ENCODE measurements at regions not wholly inside any gene's neighbourhood (a gene's known extent, or its start where the extent isn't known, plus 50 kb on each side); places are given as distances from the start of the nearest gene placed in this dataset.
"Not testable (repeated sequence)": the region's sequence is repeated elsewhere in the genome, so short reads cannot be mapped to it uniquely, and the experiment has no call there.

DNA sequence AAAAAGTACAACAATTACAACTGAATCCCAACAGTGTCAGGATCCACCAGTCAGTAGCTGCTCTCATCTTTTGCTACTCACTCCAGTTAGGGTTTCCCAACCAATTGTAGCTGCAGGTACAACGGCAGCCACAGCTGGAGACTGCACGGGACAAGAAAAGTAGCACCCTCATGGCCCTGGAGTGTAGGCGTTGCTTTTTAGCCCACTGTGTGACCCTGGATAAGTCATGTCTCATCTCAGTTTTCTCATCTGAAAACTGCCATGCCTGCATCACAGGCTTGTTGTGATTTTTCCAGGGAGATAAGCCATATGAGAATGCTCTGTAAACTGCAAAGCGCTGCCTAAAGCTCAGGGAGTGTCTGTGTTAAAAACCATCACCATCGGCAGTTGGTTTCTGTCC is 535.6 kb upstream of the IL12A start:
- no peak for DNase-seq (ENCODE audit: low read depth in 2 of 2)

DNA sequence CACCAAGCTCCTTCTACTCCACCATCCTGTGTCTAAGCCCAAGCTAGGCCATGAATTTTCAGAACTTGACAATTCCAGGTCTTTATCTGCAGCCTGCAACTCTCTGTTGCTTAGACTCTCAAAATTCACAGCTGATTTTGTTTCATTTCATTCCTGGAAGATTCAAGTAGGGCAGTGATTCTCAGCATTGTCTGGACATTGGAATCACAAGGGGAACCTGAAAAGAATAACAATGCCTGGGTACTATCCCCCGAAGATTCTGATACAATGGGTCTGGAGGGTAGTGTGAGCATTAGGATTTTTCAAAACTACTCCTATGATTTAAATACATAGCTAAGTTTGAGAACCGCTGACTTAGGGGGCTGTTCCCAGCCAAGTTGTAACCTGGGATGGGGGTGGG is 534.7 kb upstream of the IL12A start:
- DNase-seq (ENCODE audit: low read depth in 2 of 2): no peak

DNA sequence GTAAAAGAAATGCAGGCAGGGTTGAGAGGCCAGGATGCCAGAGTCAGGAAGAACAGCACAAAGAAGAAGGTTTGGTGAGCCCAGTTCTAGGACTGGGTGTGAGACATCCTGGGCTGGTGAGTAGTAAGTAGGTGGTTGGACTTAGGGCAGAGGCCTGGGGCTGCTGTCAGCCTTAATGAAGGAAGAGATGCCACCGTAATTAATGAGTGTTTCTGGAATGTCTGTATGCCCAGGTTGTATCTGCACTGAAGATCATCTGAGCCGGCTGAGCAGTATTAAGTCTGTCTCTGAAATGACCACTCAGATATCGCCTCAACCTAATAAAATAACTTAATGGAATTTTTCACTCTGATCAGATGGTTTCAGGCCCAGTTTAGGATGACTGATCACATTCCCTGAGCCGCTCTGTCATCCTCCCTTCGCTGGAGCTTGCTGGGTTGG is 532.9 kb upstream of the IL12A start:
- no peak for DNase-seq (ENCODE audit: low read depth in 2 of 2)

DNA sequence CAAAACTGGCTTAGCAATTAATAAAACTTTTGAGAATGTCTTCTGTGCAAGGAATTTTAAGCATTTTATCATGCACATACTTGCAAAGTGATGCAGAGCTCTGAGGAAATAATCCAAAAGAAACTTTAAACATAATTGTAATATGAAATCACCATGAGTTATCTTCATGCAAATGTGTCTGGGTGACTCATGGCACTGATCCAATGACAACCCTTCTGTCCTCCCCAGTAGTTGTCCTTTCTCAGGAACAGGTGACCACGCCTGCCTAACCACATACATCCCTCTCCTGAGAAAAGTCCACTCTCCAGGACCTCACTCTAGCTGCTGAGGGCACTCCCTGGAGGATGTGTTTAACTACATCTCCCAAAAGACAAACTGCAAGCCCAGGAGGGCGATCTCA is 530.6 kb upstream of the IL12A start:
- DNase-seq (ENCODE audit: low read depth in 2 of 2): no peak

DNA sequence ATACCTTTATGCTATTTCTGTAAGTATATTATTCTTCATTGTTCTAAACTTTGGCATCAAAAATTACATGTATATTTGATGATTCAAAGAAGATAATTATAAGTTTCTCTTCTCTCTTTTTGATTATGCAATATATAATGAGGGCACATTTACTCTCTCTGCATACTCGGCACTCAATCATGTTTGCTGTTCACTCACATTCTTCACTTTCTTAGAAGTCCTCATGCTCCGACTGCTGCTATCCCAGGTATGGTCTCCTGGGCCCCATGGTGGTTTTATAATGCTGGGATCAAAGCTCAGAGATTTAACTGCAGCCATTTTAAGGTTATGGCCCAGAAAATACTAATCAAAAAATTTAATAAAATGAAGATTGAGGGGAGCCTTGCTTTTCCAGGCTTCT is 529.7 kb upstream of the IL12A start:
- DNase-seq (ENCODE audit: low read depth in 2 of 2): no peak

DNA sequence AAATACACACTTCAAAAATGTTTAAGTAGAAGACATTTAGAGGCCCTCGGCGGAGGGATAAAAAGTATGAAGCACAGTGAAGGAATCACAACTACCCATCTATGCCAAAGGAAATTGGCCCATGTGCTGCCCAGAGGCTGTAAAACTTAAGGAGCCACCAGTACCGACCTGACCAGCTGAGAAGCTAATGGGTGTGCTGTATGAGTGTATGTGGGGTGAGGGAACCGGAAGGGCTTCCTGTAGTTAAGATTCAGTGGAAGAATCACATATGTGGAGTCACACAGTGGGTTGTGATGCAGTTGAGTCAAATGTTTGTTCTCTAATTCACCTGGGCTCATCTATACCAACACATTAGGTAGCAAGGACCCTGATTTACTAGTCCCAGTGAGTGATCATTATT is 516.0 kb upstream of the IL12A start:
- DNase-seq (ENCODE audit: low read depth in 2 of 2): no peak

DNA sequence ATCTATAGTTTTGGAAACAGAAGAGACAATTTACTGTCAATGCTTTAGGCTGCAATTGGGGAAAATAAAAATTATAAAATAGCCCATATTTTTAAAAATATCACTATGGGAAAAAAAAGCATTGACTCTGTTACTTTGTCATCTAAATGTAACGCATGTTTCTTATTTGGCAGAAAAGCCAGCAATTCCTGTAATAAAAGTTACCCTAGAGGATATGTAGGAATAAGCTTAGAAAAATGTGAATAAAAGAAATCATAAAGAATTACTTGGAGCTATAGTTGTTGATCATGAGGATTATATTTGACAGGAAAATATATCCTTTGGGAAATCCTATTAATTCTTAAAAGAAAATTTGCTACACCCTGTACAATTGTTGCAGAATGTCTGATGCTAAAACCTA is 515.4 kb upstream of the IL12A start:
- no peak for DNase-seq (ENCODE audit: low read depth in 2 of 2)

DNA sequence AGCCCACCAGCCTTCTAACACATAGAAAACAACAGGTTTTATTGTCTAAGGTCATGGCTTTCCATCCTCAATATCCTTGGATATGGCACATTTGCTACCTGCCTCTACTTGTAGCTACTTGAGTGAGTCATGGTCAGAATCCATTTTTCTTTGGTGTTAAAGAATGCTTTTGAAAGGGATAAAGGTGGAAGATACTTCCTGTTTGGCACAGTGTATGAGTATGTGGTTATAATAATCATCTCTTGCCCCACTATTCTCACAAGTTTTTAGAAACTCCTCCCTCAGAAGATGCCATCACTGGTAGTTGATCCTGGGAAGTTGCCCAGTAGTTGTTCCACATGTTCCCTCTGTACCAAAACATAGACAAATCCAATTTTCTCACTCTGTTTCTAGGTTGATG is 508.6 kb upstream of the IL12A start:
- no peak for DNase-seq (ENCODE audit: low read depth in 2 of 2)

DNA sequence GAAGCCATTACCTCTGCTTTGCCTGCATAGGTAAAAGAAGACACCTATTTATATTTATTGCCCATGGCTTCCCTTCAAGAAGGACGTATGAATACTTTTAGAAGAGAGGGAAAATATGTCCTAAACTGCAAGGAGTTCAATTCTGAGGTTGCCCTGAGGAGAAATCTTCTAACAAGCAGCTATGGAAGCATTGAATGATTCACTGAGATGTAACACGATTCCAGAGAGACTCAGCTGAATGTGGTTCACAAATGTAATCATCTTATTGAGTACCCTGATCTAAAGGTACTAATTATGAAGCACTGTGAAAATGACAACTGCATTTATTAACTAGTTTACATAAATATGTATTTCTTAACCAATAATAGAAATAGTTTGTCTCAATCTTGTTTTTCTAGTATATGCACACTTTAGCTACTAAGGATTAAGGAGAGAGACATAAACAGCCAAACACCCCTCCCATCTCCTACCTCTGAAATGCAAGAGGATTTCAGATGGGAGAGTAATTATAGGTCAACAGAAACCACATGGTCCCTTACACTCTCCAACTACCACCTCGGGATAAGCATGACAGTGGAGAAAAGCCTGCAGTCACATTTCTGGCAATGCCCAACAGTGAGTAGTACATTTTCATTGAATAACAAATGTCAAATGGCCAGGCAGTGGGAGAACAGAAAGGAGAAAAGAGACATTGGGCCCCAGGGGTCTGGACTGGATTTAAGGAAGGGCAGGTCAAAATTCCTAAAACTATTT is 506.2 kb upstream of the IL12A start:
- DNase-seq (ENCODE audit: low read depth in 2 of 2): no peak

DNA sequence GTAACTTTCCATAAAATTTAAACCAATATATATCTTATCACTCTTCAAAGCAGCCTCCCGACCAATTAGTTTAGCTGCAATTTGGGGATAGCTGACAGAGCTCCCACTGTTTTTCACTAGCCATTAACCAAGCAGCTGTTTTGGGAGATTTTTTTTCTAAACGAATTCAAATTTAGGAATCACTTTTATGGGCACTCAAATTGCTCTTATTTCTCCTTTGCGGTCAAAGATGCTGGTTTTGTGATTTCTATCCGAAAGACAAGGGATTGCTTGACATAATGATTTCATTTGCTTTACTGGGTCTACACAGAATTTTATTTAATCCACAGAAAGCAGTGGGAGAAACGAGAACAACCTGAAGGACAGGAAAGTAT is 505.7 kb upstream of the IL12A start:
- DNase-seq (ENCODE audit: low read depth in 2 of 2): no peak

DNA sequence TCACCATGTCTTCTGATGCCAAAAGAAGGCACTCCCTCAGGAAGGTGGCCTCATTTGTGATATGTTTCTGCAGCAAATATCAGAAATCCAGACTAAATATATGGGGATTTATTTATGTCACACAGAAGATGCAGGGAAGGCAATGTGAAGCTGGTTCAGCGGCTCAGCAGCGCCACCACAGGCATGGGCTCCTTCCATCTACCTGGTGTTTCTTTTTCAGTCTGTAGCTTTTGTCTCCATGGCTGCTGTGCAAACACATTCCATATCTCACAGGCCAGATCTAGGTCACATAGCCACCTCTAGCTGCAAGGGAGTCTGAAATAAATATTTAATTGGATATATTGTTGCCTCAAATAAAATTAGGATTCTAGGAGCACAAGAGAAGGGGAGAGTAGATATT is 502.1 kb upstream of the IL12A start:
- DNase-seq (ENCODE audit: low read depth in 2 of 2): no peak

DNA sequence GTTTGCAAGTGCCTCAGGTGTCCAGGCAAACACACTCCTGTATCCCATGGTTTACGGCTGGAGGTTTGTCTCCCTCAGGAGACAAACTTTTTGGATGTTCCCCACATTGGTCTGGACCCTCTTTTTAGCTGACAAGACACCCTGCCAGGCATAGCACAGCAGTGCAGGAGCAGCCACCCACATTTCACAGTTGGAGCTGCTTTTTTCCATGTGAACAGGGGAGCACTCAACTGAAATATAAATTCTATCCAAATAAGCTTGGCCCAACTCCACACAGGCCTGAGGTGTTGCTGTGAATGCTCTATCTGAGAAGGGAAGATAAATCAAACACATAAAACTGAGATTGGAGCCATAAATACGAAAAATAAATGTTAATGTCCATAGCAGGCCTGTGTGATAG is 501.3 kb upstream of the IL12A start:
- DNase-seq (ENCODE audit: low read depth in 2 of 2): no peak

DNA sequence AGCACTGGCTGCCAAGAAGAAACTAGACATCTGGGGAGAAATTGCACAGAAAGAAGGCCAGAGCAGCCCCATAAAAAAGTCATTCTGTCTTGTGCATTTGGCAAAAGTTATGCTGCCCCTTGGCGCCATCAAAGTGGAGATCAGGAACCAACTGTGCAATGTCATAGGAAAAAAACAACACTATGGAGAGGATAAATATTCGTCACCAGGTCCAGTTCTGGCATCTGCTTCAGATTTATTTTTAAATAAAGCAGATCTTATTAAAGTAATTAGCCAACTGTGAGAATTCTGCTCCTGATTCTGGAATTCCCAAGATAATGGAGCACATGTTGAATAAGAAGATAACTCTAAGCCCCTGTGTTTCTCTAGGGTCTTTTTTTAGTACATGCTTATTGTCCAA is 500.0 kb upstream of the IL12A start:
- DNase-seq (ENCODE audit: low read depth in 2 of 2): no peak

DNA sequence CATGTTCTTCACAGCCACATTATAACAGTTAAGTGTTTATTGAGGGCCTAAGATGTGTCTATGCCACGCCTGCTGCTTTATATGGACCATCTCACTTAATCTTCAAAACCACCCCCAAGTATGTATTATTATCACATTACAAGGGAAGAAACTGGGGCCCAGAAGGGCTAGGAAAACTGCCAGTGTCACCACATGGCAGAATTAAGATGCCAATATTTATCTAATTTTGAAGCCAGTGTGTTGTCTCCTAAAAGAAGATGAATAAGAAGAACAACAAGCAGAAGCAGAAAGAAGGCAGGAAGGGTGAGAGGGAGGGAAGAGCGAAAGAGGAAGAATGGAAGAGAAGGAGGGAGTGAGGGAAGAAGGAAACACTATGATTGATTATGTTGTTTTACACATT is 491.3 kb upstream of the IL12A start:
- DNase-seq (ENCODE audit: low read depth in 2 of 2): no peak

DNA sequence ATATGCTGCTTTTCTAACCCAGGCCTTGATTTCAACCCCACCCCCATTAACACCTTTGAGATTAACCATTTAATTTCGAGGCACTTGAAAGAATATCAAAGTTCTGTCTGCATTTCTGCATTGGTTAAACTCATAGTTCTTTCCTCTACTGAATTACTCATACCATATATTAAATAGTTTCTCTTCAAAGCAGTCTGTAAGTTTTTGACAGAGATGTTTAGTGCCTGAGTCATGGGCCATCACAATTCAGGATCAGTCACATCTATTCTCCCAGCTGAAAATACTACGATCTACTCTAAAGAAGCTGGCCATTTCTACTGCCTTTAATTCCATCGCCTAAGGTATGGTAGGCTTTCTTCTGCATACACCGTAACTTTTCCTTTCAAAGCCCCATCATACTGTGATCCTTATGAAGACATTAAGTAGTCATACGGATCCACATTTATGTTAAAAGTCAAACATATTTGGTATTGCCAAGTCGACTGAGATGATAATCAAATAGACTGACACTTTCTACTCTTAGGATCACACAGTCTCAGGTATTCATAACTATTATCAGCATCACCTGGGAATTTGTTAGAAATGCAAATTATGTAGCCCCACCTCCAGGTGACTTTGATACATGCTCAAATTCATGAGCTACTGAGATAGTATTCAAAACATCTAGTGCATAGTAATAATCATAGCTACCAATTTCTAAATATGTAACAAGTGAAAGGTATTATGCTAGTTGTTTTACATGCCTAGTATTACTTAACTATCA is 489.4 kb upstream of the IL12A start:
- no peak for DNase-seq (ENCODE audit: low read depth in 2 of 2)

DNA sequence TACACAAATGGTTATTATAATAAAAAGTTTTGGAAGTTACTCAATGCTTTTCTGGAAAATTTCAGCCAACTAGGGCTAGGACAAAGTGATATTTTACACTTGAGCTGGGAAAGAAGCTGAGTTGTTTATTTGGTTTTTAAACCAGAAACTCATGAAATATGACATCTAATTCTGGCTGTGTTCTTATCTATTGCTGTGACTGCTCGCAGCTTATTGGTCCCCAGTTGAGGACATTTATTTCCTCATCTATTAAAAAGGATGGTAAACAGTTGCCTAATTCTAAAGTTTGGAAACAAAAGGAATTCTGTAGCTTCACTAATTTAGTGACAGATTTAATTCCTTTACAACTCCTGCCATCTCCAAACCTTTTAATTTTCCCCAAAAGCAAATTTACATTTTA is 487.6 kb upstream of the IL12A start:
- DNase-seq (ENCODE audit: low read depth in 2 of 2): no peak

DNA sequence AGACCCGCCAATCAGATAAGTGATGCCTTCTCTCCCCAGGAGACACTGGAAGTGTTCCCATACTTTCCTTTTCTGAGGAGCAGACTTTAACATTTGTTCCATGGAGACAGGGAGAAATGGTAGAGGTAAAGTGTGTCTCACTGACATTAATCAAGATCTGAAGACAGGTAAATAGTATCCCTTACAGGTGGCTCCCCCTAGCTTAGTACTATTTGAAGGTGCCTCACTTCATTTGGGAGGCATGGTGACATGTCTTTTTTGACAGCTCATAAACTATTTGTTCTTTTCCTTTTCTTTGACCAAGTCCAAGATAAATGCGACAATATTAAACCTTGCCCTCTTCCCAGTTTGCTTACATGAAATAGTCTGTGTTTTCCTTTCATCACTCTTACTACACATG is 485.6 kb upstream of the IL12A start:
- no peak for DNase-seq (ENCODE audit: low read depth in 2 of 2)

DNA sequence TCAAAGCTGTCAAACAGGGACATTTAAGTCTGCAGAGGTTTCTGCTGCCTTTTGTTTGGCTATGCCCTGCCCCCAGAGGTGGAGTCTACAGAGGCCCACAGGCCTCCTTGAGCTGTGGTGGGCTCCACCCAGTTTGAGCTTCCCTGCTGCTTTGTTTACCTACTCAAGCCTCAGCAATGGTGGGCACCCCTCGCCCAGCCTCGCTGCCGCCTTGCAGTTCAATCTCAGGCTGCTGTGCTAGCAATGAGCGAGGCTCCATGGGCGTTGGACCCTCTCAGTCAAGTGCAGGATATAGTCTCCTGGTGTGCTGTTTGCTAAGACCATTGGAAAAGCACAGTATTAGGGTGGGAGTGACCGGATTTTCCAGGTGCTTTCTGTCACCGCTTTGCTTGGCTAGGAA is 477.6 kb upstream of the IL12A start:
- DNase-seq (ENCODE audit: low read depth in 2 of 2): not testable (repeated sequence)

DNA sequence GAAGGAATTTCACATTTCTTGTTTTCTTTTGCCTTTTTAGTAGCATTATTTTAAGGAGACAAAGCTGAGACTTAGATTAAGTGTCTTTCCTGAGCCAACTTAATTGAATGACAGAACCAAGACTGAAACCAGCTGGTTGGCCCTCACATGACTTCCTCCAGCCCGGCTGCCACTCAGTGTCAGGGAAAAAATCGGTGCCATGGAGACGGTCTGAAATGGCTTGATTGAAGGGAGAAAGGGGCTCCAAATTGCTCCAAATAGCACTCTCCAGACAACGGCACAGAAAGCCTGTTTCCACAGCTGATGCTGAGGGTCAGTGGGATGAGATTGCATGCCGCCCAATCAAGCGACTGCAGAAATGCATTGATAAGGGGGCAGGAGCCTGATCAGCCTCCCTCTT is 475.2 kb upstream of the IL12A start:
- no peak for DNase-seq (ENCODE audit: low read depth in 2 of 2)

DNA sequence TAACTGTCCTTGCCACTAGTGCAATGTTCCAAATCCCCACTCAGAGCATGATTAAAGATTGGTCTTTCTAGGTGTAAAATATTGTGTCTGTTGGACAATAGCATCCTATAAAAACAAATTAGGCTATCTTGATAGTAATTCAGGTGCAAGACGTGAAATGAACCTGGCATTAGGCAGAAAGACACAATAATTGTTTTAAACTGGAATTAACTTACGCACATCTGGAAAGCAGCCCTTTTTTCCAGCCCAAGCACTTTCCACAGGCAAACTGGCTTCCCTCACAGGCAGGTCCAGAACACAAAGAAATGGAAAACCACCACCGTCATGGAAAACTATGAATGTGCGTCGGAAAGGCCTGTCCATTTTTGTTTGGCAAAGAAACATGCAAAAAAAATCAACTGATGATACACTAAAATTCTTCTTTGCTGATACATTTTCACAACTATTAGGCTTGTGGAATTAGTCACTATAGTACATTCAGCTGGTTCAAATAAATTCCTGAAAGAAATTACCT is 474.7 kb upstream of the IL12A start:
- no peak for DNase-seq (ENCODE audit: low read depth in 2 of 2)

DNA sequence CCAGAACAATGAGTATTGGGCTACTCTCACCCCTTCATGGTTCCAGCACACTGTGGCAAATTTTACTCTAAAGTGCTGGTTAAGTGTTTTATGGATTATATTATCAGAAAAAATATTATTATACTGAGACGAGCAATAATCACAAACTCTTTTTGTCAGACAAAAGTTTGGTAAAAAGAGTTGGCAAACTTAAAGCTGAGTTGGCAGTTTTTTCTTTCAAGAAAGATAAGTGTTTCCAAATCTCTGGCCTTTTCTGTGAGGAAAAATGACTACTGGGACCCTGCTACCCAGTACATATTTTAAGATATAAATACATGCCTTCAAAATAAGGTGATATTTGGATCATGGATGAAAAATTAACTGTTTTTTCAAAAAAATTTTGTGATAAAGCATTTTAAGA is 471.5 kb upstream of the IL12A start:
- no peak for DNase-seq (ENCODE audit: low read depth in 2 of 2)

DNA sequence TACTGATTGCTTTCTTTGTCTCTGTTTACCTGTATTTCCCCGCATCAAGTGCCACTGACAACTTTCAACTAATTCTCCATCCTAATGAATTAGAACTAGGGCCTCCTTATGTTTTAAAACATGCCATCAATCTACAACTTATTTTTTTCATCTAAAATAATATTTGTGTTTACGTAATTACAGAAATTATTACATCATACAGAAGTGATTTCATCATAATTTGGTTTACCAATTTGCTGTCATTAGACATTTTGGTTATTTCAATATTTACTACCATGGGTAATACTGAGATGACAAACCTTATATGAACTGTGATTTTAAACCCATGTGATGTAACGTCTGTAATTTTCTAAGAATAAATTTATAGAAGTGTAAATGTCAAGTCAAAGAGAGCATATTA is 468.0 kb upstream of the IL12A start:
- DNase-seq (ENCODE audit: low read depth in 2 of 2): no peak

DNA sequence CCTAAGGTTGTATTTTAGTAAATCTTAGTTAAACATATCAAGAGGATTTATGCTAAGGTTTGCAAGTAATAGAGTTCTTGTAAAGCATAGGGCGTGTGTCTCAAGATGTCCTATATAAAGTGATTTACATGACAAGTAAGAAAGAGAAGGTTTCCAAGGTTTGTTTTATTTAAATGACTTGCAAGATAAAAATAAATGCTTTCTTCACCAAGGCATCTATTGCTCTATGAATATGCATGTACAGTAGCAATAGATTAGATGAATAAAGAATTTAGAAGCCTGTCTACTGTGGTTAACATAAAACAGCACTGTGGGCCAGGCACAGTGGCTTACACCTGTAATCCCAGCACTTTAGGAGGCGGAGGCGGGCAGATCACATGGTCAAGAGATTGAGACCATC is 466.4 kb upstream of the IL12A start:
- no peak for DNase-seq (ENCODE audit: low read depth in 2 of 2)

All from stimulated activated CD8-positive, alpha-beta memory T cell treated with anti-CD3 and anti-CD28 coated beads, Interleukin-2, amount 100 ng/mL, for 48 hours (primary cell).